NT2/D1 (cell line): ENCODE measurements at regions not wholly inside any gene's neighbourhood (a gene's known extent, or its start where the extent isn't known, plus 50 kb on each side); places are given as distances from the start of the nearest gene placed in this dataset.

Experiments
- SUZ12 ChIP-seq: IDR thresholded peaks from 2 replicates; pipeline ENCODE4 v1.6.1; 2011; ENCODE audit not compliant: insufficient read length, insufficient read depth; ENCODE audit errors: extremely low read depth
- YY1 ChIP-seq: IDR thresholded peaks from 2 replicates; pipeline ENCODE4 v1.6.1; 2011; ENCODE audit not compliant: insufficient read length, insufficient read depth
- ZNF274 ChIP-seq: IDR thresholded peaks from 2 replicates; pipeline ENCODE4 v1.6.1; 2011; ENCODE audit warnings: mild to moderate bottlenecking, low read depth, low read length

- TF ChIP-seq ZNF274 (no peak), YY1 (no peak), SUZ12 (no peak)
Observed at GRCh38 chr11:122320671-122321070, 204.7 kb upstream of the BLID start.
